CD4-positive, alpha-beta T cell treated with Interleukin-10 for 1 hour (primary cell): ENCODE measurements at regions not wholly inside any gene's neighbourhood (a gene's known extent, or its start where the extent isn't known, plus 50 kb on each side); places are given as distances from the start of the nearest gene placed in this dataset.
"Not testable (repeated sequence)": the region's sequence is repeated elsewhere in the genome, so short reads cannot be mapped to it uniquely, and the experiment has no call there.

ENCODE experiments used
- DNase-seq: peaks from one replicate; pipeline ENCODE4 v3.0.0-alpha.2; 2020

DNA sequence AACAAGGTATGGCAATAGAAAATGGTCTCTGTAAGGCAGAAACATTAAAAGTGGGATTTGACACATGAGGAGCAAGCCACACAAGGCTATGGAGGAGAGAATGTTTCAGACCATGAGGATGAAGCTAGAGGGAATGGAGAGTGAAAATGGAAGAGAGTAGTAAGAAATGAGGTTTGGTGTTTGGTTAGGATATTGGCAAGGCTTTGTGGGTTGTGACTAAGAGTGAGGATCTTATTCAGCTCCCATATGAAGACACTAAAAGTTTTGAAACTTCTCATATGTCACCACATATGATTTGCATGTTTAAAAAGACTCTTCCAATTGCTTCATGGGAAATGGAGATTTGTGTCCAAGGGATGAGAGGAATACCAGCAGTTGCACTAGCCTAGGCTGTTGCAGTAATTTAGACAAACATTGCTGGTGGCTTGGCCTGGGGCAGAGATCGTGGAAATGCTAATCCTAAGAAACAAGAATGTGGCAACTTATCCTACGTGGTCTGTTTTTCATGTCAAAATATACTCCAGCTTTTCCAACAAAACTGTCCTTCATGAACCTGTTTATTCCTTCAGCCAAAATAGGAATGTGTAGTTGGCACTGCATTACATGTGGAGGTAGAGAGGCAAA, 749.0 kb downstream of the PDCD6IP start:
- DNase-seq: no peak

DNA sequence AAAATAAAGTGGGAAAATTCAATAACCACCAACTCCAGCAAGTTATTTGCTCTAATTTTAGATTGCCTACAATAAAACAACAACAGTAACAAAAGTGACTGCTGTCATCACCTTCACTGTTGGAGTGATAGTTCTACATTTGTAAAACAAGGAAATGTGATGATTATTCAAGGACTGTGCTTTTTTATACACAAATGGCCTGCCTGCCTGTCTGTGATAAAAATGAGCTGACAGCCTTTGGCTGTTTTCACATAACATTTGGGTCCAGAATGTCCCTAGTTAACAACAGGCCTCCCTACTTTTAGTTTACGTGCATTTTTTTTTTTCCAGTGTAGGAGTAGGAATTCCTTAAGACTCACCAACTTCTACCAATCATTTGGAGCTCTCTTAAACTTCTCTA, 768.8 kb downstream of the PDCD6IP start:
- no peak for DNase-seq

DNA sequence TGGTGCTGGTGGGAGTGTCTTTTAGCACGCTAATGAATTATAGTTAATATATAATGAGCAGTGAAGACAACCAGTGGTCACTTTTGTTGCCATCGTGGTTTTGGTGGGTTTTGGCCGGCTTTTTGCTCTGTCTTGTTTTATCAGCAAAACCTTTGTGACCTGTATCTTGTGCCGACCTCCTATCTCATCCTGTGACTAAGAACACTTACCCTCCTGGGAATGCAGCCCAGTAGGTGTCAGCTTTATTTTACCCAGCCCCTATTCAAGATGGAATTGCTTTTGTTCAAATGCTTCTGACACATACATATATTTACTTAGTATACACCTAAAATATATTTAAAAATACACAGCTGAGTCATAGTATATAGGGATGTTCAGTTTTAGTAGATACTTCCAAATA, 770.3 kb downstream of the PDCD6IP start:
- DNase-seq: no peak

- DNase-seq: no peak
These were observed 771.0 kb downstream of the PDCD6IP start for GRCh38 chr3:34569437-34569836.

DNA sequence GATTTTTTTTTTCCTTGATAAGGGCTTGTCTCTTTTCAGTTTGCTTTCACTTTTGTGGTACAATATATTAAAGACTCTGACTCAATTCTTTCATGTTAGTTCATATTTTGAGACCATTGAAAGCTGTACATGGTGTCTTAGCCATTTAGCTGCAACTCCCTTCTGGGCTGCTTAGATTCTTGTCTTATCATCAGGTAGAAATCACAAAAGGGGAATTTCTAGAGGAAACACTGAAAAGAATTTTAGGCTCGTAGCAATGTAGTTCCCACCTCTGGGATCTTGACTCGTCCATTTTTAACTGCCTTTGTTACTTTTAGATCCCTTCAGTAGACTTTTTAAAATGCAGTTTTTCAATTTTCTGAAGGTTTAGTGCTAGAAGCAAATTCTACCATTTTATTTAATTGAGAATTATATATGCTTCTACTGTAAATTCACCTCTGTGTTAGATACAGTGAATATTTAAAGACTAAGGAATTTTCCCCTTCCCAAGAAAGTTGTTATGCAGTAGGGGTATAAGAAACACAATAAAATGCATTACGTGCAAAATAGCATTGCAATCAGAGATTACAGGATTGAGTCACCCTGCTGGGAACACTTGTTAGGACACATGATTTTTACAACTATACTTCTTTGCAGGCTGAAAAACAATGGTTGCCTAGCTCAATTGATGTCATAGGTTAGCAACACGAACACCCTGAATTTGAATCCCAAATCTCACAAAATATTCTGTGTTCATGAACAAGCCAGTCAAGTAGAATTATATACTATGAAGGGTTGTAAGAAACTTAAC, 772.7 kb downstream of the PDCD6IP start:
- no peak for DNase-seq

- DNase-seq: no peak
These were observed 773.3 kb downstream of the PDCD6IP start for GRCh38 chr3:34571714-34572113.

GRCh38 chr3:34575776-34576175, 777.3 kb downstream of the PDCD6IP start:
- no peak for DNase-seq

DNA sequence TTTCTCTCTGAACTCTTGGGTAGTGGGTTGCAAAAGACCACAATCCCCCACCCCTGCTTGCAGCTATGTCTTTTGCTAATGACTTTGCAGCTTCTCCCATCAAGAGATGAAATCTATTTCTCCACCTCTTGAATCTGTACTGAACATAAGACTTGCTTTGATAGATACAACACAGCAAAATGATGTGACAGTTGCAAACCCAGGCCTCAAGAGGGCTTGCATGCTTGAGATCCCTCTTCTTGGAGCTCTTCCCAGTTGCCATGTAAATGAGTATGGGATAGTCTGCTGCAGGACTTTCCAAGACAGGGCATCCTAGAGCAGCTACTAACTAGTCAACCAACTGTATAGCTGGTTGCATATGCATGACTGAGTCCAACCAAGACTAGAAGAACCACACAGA, 783.6 kb downstream of the PDCD6IP start:
- no peak for DNase-seq

DNA sequence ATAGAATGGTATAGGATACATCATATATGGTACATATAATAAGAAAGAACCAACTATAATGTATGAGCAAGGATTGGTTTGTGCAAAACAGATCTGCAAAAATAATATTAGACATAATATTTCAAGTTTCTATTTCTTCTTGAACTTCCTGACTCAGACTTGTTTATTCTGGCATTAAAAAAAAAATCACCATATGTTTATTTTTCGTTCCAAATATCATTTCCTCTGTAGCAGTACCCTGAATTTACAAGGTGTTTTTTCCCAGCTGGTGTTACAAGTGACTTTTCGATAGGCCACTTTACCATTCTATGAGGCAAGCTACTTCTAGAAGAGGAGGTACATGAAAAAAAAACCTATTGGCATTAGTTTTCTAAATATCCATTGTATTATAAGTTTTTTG, 785.0 kb downstream of the PDCD6IP start:
- DNase-seq: no peak

DNA sequence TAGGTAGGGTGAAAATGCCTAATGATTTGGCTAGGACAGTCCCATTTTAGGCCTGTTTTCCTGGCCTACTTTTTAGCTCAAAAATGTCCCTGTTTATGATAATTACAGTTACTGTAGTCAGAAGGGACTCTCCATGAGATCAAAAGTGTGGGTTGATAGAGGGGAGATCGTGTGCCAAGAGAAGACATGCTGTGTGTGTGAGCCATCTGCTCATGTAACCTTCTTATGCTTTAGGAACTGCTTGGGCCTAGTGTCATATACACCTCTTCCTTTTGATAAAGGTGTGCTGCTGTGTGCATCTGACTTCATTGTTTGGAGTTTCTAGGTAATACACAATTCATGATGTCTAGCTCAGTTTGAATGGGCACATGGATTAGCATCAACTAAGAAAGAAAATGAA, 786.5 kb downstream of the PDCD6IP start:
- no peak for DNase-seq

DNA sequence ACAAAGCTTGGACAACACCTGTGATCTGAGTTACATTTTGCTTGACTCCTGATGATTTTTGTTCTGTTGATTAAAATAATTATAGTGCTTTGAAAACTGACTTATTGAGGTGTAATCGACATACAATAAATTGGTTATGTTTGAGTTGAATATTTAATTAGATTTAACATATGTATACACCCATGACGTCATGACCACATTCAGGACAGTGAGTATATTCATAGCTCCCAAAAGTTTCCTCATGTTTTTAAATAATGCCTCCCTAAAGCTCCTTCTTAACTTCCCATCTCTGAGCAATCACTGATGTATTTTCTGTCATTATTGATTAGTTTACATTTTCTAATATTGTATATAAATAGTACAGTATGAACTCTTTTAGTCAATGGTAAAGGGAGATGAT, 801.2 kb downstream of the PDCD6IP start:
- no peak for DNase-seq

DNA sequence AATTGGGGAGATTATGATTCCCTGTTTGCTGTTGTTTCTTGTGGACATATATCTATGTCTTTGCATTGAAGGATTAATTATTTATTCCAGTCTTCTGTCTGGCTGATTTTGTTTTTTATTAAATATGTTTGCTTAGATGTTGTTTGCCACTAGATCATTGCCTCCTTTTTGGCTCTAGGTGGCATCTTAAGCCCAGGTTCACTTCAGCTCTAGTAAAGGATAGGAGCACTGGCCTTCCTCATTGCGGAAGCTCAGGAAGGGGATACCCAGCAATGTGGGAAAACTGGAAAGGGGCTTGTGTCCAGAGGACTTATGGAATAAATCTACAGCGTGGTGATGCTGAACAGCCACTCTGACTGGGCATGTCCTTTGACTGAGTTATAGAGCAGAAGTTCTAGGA, 821.6 kb downstream of the PDCD6IP start:
- DNase-seq: no peak

- no peak for DNase-seq
These were observed 828.3 kb downstream of the PDCD6IP start for GRCh38 chr3:34626699-34627098.

- DNase-seq: no peak
These were observed 836.5 kb downstream of the PDCD6IP start for GRCh38 chr3:34634939-34635338.

GRCh38 chr3:34635352-34635850, 837.0 kb downstream of the PDCD6IP start:
- DNase-seq: no peak

DNA sequence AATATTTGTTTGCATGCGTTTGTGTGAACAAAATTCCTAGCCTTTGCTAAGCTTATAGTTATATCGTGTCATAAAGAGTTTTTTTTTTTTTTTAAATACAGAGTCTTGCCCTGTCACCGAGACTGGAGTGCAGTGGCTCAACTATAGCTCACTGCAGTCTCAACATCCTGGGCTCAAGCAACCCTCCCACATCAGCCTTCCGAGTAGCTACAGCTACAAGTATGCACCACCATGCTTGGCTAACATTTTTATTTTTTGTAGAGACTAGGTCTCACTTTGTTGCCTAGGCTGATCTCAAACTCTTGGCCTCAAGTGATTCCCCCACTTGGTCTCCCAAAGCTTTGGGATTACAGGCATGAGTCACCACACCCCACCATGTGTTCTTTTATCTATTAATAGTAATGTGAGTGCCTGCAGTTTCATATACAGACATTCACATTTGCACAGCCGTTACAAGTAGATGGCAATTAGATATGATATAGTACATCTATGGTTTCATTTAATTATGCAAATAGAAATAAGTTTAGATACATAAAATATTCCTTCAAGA, 848.6 kb downstream of the PDCD6IP start:
- DNase-seq: no peak

- DNase-seq: no peak
These were observed 851.7 kb downstream of the PDCD6IP start for GRCh38 chr3:34650131-34650530.

DNA sequence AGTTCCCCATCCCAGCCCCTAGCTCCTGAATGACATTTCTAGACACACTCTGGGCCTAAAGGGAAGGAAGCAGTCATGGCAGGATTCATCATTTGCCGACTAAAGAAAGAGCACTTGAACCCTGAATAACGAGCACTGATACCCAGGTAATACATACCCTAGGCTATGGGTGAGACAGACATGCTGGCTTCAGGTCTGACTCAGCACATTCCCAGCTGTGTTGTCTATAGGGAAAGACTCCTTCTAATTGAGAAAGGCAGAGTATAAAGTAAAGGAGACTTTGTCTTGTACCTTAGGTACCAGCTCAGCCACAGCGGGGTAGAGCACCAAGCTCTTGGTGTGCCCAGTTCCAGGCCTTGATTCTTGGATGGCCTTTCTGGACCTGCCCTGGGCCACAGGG, 870.5 kb downstream of the PDCD6IP start:
- no peak for DNase-seq

DNA sequence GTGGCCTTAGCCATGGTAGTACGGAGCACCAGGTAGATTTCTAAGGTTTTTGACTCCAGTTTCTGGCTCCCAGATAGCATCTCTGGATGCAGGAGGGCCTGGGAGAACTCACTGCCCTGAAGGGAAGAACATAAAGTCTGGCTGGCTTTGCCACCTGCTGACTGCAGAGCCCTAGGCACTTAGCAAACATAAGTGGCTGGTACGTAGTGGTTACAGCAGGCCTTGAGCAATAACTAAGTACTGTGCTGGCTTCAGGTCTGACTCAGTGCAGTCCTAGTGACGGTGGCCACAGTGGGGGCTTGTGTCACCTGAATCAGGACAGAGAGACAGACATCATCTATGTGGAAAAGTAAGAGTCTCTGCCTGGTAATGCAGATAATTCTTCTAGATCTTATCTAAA, 871.1 kb downstream of the PDCD6IP start:
- no peak for DNase-seq

- DNase-seq: no peak
These were observed 877.1 kb downstream of the PDCD6IP start for GRCh38 chr3:34675383-34676120.

- DNase-seq: no peak
These were observed 878.0 kb downstream of the PDCD6IP start for GRCh38 chr3:34676436-34676835.

DNA sequence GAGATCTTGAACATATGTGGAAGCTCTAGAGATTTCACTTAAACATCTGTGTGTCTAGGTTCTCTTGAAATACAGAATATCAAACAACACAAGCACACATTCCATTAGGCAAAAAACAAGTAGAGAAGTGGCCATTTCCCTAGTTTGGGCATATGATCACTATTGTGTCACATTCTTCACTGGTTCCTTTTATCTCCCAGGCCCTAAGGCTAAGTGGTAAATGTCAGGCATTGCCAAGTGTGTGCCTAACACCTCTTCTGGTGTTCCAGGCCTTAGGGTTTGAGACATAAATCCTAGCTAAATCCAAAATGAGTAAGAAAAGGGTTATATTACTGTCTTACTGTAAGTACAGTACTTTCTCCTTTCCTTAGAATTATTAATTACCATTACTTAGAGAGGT, 880.1 kb downstream of the PDCD6IP start:
- no peak for DNase-seq

DNA sequence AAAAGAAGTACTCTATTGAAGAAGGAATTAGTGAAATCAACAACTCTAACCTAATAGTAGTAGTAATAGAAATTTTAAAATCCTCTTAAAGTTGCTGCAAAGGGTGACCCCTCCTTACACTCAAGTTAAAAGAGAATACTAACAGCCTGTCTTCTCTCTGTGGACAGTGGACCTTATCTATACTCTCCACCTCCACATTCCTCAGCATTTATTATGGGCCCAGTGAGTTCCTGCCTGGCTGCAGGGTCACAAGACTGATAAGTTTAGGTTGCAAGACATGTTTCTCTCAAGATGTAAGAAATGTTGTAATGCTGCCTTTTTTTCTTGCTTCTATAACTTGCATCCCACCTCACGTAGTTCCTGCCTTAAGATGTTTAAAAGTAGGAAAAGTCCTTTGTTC, 880.6 kb downstream of the PDCD6IP start:
- not testable (repeated sequence) for DNase-seq

- DNase-seq: no peak
These were observed 885.4 kb downstream of the PDCD6IP start for GRCh38 chr3:34683851-34684250.
